A673 (cell line): ENCODE measurements at regions not wholly inside any gene's neighbourhood (a gene's known extent, or its start where the extent isn't known, plus 50 kb on each side); places are given as distances from the start of the nearest gene placed in this dataset.

Experiments
- BruUV-seq: library from RNA; stranded (reverse); fragments of 400-500 nt; replicated peaks from 2 replicates; lab custom pipeline; 2021; lab: Mats Ljungman, UMichigan
- CTCF ChIA-PET: fragments of 300-600 bp; sonication (Branson Sonifier 250); formaldehyde crosslinking; loops from one replicate; lab custom pipeline; 2022; ENCODE audit warnings: antibody characterized with exemption; lab: Charles Lee
- POLR2A ChIA-PET: fragments of 300-600 bp; sonication (Branson Sonifier 250); formaldehyde crosslinking; loops from one replicate; lab custom pipeline; 2022; ENCODE audit warnings: antibody characterized with exemption; ENCODE audit not compliant: low non-redundant PET; lab: Charles Lee
- DNase-seq: peaks from one replicate; pipeline ENCODE4 v3.0.0-alpha.2; 2015; ENCODE audit warnings: low spot score
- H3K27ac ChIP-seq: fragments of 200-600 bp; sonication (generic); 2 replicates; pipeline ENCODE4 v1.5.1; 2016; ENCODE audit warnings: mixed run types, low read depth, mild to moderate bottlenecking, mixed read lengths, antibody characterized with exemption, low read length; ENCODE audit not compliant: poor library complexity, severe bottlenecking
- H3K27me3 ChIP-seq: fragments of 200-600 bp; sonication (generic); replicated peaks from 2 replicates; pipeline ENCODE4 v1.6.1; 2017; ENCODE audit warnings: mixed run types, low read depth, mild to moderate bottlenecking, mixed read lengths, antibody characterized with exemption, low read length; ENCODE audit not compliant: insufficient read depth, poor library complexity
- H3K36me3 ChIP-seq: fragments of 200-600 bp; sonication (generic); 2 replicates; pipeline ENCODE4 v1.6.1; 2016; ENCODE audit warnings: mixed run types, mild to moderate bottlenecking, mixed read lengths, antibody characterized with exemption, low read length; ENCODE audit not compliant: insufficient read depth, poor library complexity, severe bottlenecking
- H3K4me1 ChIP-seq: fragments of 200-600 bp; sonication (generic); 2 replicates; pipeline ENCODE4 v1.6.1; 2017; ENCODE audit warnings: mixed run types, mild to moderate bottlenecking, mixed read lengths, antibody characterized with exemption, low read length; ENCODE audit not compliant: insufficient read depth, poor library complexity, severe bottlenecking
- H3K4me3 ChIP-seq: fragments of 200-600 bp; sonication (generic); 2 replicates; pipeline ENCODE4 v1.5.1; 2016; ENCODE audit warnings: low read depth, mixed run types, mild to moderate bottlenecking, mixed read lengths, low read length; ENCODE audit not compliant: poor library complexity, severe bottlenecking
- H3K9me3 ChIP-seq: fragments of 200-600 bp; sonication (generic); 2 replicates; pipeline ENCODE4 v1.6.1; 2016; ENCODE audit warnings: mixed run types, low read depth, mild to moderate bottlenecking, mixed read lengths, antibody characterized with exemption, low read length; ENCODE audit not compliant: poor library complexity, severe bottlenecking
- EZH2 ChIP-seq: fragments of 200-600 bp; sonication (generic); IDR thresholded peaks from 2 replicates; pipeline ENCODE4 v1.6.1; 2017; ENCODE audit warnings: borderline replicate concordance, low read depth, mild to moderate bottlenecking, mixed read lengths, antibody characterized with exemption, low read length; ENCODE audit not compliant: poor library complexity, severe bottlenecking
- intact Hi-C: fragments of 100-400 bp; cut with micrococcal nuclease; formaldehyde crosslinking; loops from one replicate; pipeline ENCODE4 v1.10.0; 2022; ENCODE audit not compliant: unreplicated experiment
- TF ChIP-seq, protein P1 (sequence below): fragments of 300-800, 200-600 bp; sonication (generic); conservative IDR thresholded peaks from 2 replicates; pipeline ENCODE4 v1.5.1; 2017; ENCODE audit warnings: low read depth, mild to moderate bottlenecking, antibody characterized with exemption, low read length, moderate library complexity, mixed read lengths

GRCh38 chr7:125512373-125512772, 582.7 kb upstream of the POT1 start:
- TF ChIP-seq EZH2 = no peak
- TF ChIP-seq, protein P1, sequence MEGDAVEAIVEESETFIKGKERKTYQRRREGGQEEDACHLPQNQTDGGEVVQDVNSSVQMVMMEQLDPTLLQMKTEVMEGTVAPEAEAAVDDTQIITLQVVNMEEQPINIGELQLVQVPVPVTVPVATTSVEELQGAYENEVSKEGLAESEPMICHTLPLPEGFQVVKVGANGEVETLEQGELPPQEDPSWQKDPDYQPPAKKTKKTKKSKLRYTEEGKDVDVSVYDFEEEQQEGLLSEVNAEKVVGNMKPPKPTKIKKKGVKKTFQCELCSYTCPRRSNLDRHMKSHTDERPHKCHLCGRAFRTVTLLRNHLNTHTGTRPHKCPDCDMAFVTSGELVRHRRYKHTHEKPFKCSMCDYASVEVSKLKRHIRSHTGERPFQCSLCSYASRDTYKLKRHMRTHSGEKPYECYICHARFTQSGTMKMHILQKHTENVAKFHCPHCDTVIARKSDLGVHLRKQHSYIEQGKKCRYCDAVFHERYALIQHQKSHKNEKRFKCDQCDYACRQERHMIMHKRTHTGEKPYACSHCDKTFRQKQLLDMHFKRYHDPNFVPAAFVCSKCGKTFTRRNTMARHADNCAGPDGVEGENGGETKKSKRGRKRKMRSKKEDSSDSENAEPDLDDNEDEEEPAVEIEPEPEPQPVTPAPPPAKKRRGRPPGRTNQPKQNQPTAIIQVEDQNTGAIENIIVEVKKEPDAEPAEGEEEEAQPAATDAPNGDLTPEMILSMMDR = no peak
- CTCF ChIA-PET = no interaction called here
- BruUV-seq = no TSS peak

GRCh38 chr7:125511310-125511709, 581.7 kb upstream of the POT1 start:
- TF ChIP-seq EZH2 = no peak
- TF ChIP-seq, protein P1 = no peak
- Histone ChIP-seq H3K4me3 (no peak overlapping the region), H3K9me3 (no peaks in the 10 kb centered on the region), H3K4me1 (no peaks in the 10 kb centered on the region), H3K27ac (no peak overlapping the region), H3K27me3 (no peaks in the 10 kb centered on the region), H3K36me3 (no peaks in the 10 kb centered on the region)
- intact Hi-C loops = no loop called here
- no peak for DNase-seq
- POLR2A ChIA-PET = no interaction called here
- CTCF ChIA-PET = no interaction called here
- BruUV-seq = no TSS peak

More at GRCh38 chr7:125512373-125512772, 582.7 kb upstream of the POT1 start:
- POLR2A ChIA-PET = no interaction called here
- Histone ChIP-seq H3K4me3 (no peak overlapping the region), H3K27ac (no peak overlapping the region), H3K36me3 (no peaks in the 10 kb centered on the region), H3K9me3 (no peaks in the 10 kb centered on the region), H3K4me1 (no peaks in the 10 kb centered on the region), H3K27me3 (no peaks in the 10 kb centered on the region)
- intact Hi-C loops = no loop called here
- no peak for DNase-seq

GRCh38 chr7:125506331-125506730, 576.7 kb upstream of the POT1 start:
- BruUV-seq = no TSS peak
- DNase-seq = no peak
- Histone ChIP-seq H3K27me3 (no peaks in the 10 kb centered on the region), H3K36me3 (no peaks in the 10 kb centered on the region), H3K9me3 (no peaks in the 10 kb centered on the region), H3K27ac (no peak overlapping the region), H3K4me3 (no peak overlapping the region), H3K4me1 (no peaks in the 10 kb centered on the region)
- intact Hi-C loops = no loop called here
- TF ChIP-seq, protein P1 = no peak
- no peak for TF ChIP-seq EZH2
- CTCF ChIA-PET = no interaction called here
- POLR2A ChIA-PET = no interaction called here
